Islet precursor cell (in vitro differentiated cells): ENCODE measurements at regions not wholly inside any gene's neighbourhood (a gene's known extent, or its start where the extent isn't known, plus 50 kb on each side); places are given as distances from the start of the nearest gene placed in this dataset.

Experiments used
- DNase-seq: peaks from one replicate; pipeline ENCODE4 v3.0.0-alpha.2; 2018

DNA sequence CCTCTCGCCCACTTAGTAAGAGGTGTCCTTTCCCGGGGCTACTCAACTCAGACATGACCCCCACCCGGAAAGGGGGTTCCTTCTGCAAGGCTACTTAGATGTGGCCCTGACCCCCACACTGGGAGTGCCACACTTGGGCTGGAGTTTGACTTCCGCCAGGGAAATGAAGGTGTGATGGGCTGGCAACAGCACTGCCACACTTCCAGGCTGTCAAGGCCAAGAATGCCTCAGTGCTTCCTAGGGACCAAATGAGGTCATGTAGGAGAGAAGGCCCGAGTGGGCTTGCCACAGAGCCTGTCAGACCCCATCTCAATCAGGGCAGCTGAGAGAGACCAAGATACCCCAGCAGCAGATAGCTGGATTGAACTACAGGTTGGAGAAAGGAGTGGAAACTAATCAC lies 55.5 kb downstream of the DRD1 start:
- no peak for DNase-seq

- peak; percentile 82 for DNase-seq
These were observed 56.8 kb downstream of the DRD1 start for GRCh38 chr5:175387144-175387543.

GRCh38 chr5:175386526-175386925 lies 57.5 kb downstream of the DRD1 start:
- no peak for DNase-seq

DNA sequence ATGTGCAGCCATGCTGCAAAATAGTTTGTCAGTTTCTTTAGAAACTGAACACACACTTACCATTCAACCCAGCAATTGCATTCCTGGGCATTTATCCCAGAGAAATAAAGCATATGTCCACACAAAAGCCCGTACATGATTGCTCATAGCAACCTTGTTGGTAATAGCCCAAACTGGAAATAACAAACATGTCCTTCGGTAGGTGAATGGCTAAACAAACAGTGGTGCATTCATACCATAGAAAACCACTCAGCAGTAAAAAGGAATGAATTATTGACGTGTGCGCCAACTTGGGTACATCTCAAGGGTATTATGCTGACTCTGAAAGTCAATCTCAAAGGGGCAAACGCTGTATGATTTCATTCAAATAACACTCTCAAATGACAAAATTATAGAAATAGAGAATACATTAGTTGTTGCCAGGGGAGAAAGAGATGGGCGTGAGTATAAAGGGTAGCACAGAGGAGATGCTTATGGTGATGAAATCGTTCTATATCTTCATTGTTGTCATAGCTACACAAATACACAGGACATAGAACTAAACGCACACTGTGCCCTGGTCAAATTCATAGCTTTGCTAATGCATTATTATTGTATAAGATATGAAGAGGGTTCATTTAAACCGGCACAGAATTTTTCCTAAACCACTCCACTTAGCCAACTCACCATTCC lies 58.2 kb downstream of the DRD1 start:
- DNase-seq: no peak

- no peak for DNase-seq
These were observed 59.0 kb downstream of the DRD1 start for GRCh38 chr5:175384724-175385552.

GRCh38 chr5:175383350-175383749 lies 60.6 kb downstream of the DRD1 start:
- DNase-seq: no peak

DNA sequence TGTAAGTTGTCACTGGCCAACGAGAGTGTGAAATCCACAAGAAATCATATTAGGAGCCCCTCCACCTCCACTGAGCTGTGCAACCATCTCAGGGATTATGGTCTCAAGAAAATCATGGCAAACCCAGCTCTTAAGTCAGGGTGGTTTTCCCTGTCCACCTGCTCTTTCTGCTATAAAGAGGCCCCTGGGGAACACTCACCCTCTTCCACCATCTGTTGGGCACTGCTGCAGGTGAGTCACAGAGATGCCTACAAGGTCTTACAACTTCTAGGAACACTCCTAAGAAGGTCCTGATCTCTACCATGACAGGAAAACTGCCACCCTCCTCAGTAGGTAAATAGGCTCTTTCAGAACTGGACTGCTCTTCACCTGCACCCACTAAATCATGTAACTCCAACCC lies 61.8 kb downstream of the DRD1 start:
- no peak for DNase-seq

DNA sequence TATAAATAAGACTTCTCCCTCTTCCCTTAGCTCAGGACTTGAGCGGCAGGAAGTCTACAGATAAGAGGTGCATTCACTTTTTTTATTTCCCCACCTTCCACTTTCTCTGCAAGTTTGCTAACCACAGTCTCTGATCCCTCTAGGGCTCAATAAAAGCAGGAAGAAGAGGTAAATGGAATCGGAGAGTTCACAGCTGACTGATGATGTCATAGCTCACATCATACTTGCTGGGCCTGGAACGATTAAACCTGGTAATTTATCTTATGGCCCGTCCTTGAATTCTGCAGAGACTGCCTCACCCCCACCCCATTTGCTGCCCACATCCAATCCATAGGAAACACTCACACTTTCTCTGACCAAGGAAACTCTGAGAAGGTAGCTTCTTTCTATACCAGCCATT lies 62.9 kb downstream of the DRD1 start:
- no peak for DNase-seq

DNA sequence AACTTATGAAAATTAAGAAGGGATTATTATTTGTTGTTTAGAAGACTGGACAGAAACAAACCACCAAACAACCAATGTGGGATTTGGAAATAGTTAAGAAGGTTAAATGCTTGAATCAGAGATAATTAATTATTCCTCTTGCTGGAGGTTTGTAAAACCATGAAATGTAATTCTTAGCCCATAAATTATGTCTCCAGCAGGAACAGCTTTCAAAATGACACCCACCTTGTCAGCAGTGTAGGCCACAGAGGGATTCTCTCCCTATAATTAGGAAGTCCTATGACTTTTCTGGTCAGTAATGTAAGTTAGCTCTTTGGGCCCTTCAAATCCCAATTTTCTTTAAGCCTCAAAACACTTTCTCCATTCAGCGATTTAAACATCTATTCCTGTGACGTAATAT lies 63.3 kb downstream of the DRD1 start:
- no peak for DNase-seq

DNA sequence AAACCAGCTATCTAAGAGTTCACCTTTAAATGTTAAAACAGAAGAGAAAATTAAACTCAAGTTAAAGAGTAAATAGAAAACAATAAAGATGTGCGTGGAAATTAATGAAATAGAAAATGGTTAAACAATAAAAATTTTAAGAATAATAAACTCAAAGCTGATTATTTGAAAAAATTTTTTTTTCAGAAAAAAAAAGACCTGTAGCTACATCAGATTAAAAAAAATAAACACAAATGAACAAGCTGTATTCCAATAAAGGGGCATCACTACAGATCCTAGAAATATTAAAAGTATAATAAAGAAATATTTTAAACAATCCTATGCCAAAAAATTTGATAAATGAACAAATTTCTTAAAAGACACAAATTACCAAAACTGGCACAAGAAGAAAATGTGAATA lies 64.1 kb downstream of the DRD1 start:
- DNase-seq: no peak

DNA sequence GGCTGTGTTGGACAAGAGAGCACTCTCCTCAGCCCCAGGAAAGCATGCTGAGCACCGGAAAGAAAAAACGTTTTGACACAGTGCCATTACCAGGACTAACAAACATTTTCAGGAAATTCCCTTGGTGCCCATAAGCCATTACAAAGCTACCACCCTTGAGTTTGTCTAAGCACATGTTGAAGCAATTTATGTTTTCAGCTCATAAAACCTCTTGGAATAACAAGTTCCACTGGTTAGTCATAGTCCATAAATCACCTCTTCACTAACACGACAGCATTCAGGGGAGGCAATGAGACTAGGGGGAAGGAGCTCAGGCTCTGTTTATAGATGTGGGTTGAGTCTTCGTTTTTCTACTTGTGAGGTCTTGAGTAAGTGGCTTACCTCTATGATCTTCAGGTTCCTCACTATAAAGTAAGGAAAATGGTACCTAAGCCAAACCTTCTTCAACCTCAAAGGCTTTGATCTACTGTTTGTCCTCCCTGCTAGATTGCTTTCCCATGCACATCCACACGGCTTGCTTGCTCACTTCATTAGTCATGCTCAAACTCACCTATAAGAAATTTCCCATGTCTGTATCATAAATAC lies 65.4 kb downstream of the DRD1 start:
- DNase-seq: peak; percentile 86

GRCh38 chr5:175377816-175378215 lies 66.2 kb downstream of the DRD1 start:
- no peak for DNase-seq

GRCh38 chr5:175374166-175374875 lies 69.7 kb downstream of the DRD1 start:
- no peak for DNase-seq

DNA sequence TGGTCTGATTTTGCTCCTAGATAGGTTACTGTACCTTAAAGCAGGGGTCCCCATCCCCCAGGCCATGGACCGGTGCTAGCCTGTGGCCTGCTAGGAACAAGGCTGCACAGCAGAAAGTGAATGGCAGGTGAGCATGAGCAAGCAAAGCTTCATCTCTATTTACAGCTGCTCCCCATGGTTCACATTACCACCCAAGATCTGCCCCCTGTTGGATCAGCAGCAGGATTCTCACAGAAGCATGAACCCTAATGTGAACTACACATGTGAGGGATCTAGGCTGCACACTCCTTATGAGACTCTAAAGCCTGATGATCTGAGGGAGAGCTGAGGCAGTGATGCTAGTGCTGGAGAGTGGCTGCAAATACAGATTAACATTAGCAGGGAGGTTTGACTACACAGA lies 78.1 kb downstream of the DRD1 start:
- peak; percentile 32 for DNase-seq

DNA sequence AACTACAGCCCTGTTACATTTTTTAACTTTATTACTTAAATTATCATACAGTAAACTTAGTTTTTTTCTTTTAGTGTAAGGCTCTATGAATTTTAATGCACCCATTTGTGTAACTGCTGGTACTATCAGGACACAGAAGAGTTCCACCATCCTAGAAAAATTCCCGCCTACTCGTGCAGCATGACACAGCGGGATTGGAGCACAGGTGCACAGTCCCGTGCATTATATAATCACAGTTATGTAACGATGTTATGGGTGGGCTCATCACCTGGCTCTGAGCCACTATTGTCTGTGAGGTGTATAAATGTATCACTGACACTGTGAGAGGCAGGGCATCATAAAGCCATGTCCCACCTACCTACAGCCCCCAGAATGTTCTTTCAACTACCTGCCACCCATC lies 80.7 kb downstream of the DRD1 start:
- DNase-seq: no peak

- no peak for DNase-seq
These were observed 86.0 kb downstream of the DRD1 start for GRCh38 chr5:175357995-175358394.

GRCh38 chr5:175356428-175356827 lies 87.6 kb downstream of the DRD1 start:
- DNase-seq: no peak

DNA sequence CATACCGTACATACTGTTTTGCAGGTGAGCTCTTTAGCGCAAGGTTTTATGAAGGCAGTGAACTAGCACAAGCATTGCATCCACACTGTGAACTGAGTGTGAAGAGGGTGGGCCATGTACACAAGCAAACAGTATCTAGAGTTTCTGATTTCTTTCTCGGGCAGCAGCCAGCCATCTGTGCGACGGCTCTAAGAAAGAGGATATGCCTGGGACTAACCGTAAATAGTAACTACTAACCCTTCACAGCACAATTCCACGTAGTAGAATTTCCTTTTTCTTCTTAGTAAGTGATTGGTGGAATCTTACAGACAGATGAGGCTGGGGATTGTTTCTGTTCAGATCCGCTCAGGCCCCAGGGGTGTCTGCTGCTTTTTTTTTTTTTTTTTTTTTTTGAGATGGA lies 89.0 kb downstream of the DRD1 start:
- no peak for DNase-seq

DNA sequence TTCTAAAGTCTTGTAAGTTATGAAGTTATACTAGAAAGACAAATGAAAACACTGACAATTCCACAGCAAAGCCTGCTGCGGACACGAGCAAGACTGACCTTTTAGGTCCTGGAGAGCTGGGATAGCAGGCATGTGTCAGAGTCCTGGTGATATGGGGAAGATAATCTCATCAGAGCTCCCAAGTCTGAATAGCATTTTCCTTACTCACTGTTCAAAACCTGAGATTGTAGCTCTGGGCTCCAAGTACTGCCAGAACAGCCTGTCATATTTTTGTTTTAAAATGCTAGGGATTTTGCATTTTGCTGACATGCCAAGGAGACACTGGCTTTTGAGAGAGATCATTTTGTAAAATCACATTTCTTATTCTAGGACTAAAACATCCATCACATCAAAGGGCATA lies 90.1 kb downstream of the DRD1 start:
- DNase-seq: no peak

GRCh38 chr5:175351897-175352590 lies 91.9 kb downstream of the DRD1 start:
- peak; percentile 51 for DNase-seq

- peak; percentile 75 for DNase-seq
These were observed 92.9 kb downstream of the DRD1 start for GRCh38 chr5:175351126-175351525.

GRCh38 chr5:175347931-175348330 lies 96.1 kb downstream of the DRD1 start:
- no peak for DNase-seq

DNA sequence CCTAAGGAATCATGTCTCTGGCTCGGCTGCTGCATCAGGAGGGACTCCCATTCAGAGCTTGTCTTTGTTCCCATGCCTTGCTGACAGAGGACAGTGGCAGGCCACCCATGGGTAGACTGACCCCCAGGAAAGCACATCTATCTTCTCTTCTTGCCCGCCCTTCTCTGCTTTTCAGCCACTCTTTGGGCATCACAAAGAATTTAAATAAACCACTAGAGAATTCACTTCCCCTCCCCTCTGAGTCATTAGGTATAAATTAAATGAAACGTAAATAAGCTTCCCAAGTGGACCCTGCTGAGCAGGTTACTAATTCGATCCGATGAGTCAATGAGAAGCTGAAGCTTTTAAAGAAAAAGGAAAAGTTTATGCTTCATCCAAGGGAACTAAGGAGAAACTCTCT lies 97.0 kb downstream of the DRD1 start:
- no peak for DNase-seq
